GM23338 (cell line): ENCODE measurements at regions not wholly inside any gene's neighbourhood (a gene's known extent, or its start where the extent isn't known, plus 50 kb on each side); places are given as distances from the start of the nearest gene placed in this dataset.

Source experiments
- ATAC-seq: fragments of 200-7000 bp; cut with Tn5 transposase; 3 replicates; pipeline ENCODE4 v1.9.1; 2020
- DNase-seq: peaks from one replicate; pipeline ENCODE4 v3.0.0-alpha.2; 2015; ENCODE audit warnings: low spot score
- H2AFZ ChIP-seq: fragments of 200-600 bp; sonication (generic); 2 replicates; pipeline ENCODE4 v1.8.0; 2016; ENCODE audit warnings: antibody characterized with exemption, mild to moderate bottlenecking, moderate library complexity
- H3F3A ChIP-seq: fragments of 200-600 bp; sonication (generic); replicated peaks from 2 replicates; pipeline ENCODE4 v1.8.0; 2017; ENCODE audit warnings: antibody characterized with exemption, mixed run types, low read depth
- H3K27ac ChIP-seq: fragments of 200-600 bp; sonication (generic); 2 replicates; pipeline ENCODE4 v1.6.1; 2016; ENCODE audit warnings: low read depth
- H3K27me3 ChIP-seq: fragments of 200-600 bp; sonication (generic); 2 replicates; pipeline ENCODE4 v1.8.0; 2016; ENCODE audit warnings: mild to moderate bottlenecking, mixed run types, moderate library complexity; ENCODE audit not compliant: insufficient read depth
- H3K36me3 ChIP-seq: fragments of 200-600 bp; sonication (generic); 2 replicates; pipeline ENCODE4 v1.8.0; 2016; ENCODE audit warnings: mild to moderate bottlenecking; ENCODE audit not compliant: insufficient read depth
- H3K4me1 ChIP-seq: fragments of 200-600 bp; sonication (generic); 2 replicates; pipeline ENCODE4 v1.8.0; 2016; ENCODE audit warnings: mild to moderate bottlenecking, moderate library complexity; ENCODE audit not compliant: insufficient read depth
- H3K4me2 ChIP-seq: fragments of 200-600 bp; sonication (generic); 2 replicates; pipeline ENCODE4 v1.7.1; 2017; ENCODE audit warnings: mixed run types
- H3K4me3 ChIP-seq: fragments of 200-600 bp; sonication (generic); 2 replicates; pipeline ENCODE4 v1.6.1; 2016; ENCODE audit warnings: mixed run types
- H3K79me2 ChIP-seq: fragments of 200-600 bp; sonication (generic); replicated peaks from 2 replicates; pipeline ENCODE4 v1.8.0; 2017; ENCODE audit warnings: mild to moderate bottlenecking; ENCODE audit not compliant: insufficient read depth
- H3K9me2 ChIP-seq: fragments of 200-600 bp; sonication (generic); 2 replicates; pipeline ENCODE4 v1.8.0; 2017; ENCODE audit not compliant: insufficient read depth
- H4K20me1 ChIP-seq: fragments of 200-600 bp; sonication (generic); replicated peaks from 2 replicates; pipeline ENCODE4 v1.8.0; 2017; ENCODE audit warnings: mild to moderate bottlenecking; ENCODE audit not compliant: insufficient read depth
- H3K27ac Mint-ChIP-seq: 2 replicates; pipeline ENCODE4 v1.8.0; 2020; ENCODE audit warnings: inconsistent platforms, mild to moderate bottlenecking, moderate library complexity, mixed read lengths
- H3K27me3 Mint-ChIP-seq: 3 replicates; pipeline ENCODE4 v1.8.0; 2022; ENCODE audit warnings: low read depth, mild to moderate bottlenecking, moderate library complexity, mixed read lengths, inconsistent platforms; ENCODE audit not compliant: insufficient read depth, poor library complexity
- H3K36me3 Mint-ChIP-seq: 3 replicates; pipeline ENCODE4 v1.8.0; 2021; ENCODE audit warnings: low read depth, mild to moderate bottlenecking, inconsistent platforms, moderate library complexity, mixed read lengths
- H3K4me1 Mint-ChIP-seq: 3 replicates; pipeline ENCODE4 v1.8.0; 2020; ENCODE audit warnings: mild to moderate bottlenecking, inconsistent platforms, mixed read lengths
- H3K4me3 Mint-ChIP-seq: 3 replicates; pipeline ENCODE4 v1.8.0; 2021; ENCODE audit warnings: moderate library complexity, mild to moderate bottlenecking, inconsistent platforms, mixed read lengths
- H3K9me3 Mint-ChIP-seq: 3 replicates; pipeline ENCODE4 v1.8.0; 2020; ENCODE audit warnings: moderate library complexity, mild to moderate bottlenecking, inconsistent platforms, mixed read lengths
- CREB1 ChIP-seq: fragments of 250-450 bp; sonication (Bioruptor Pico); IDR thresholded peaks from 2 replicates; pipeline ENCODE4 v1.5.0; 2020; ENCODE audit warnings: low read depth, mild to moderate bottlenecking, moderate library complexity
- EZH2phosphoT487 ChIP-seq: fragments of 200-600 bp; sonication (generic); IDR thresholded peaks from one replicate; pipeline ENCODE4 v1.8.1; 2018; ENCODE audit warnings: antibody characterized with exemption; ENCODE audit not compliant: unreplicated experiment
- JUNB ChIP-seq: IDR thresholded peaks from one replicate; pipeline ENCODE4 v1.6.1; 2016; ENCODE audit warnings: antibody characterized with exemption; ENCODE audit not compliant: unreplicated experiment
- NANOG ChIP-seq: IDR thresholded peaks from 2 replicates; pipeline ENCODE4 v1.6.1; 2016; ENCODE audit warnings: antibody characterized with exemption, borderline replicate concordance
- STAT1 ChIP-seq: IDR thresholded peaks from one replicate; pipeline ENCODE4 v1.6.1; 2016; ENCODE audit warnings: antibody characterized with exemption; ENCODE audit not compliant: unreplicated experiment
- ZNF114 ChIP-seq: fragments of 250-450 bp; sonication (Bioruptor Pico); IDR thresholded peaks from 2 replicates; pipeline ENCODE4 v1.5.0; 2020; ENCODE audit warnings: mild to moderate bottlenecking, moderate library complexity
- ZNF331 ChIP-seq: fragments of 250-450 bp; sonication (Bioruptor Pico); IDR thresholded peaks from 2 replicates; pipeline ENCODE4 v1.5.0; 2020; ENCODE audit warnings: low read depth, mild to moderate bottlenecking, moderate library complexity
- TF ChIP-seq, protein P1 (sequence below), 2 experiments: fragments of 200-600 bp in 1 of 2; sonication (generic) in 1 of 2; conservative IDR thresholded peaks; 2 replicates each; pipeline versions ENCODE4 v1.5.1 to v1.6.1; 2016 to 2017; ENCODE audit warnings: antibody characterized with exemption in 2 of 2, low read depth in 2 of 2, mild to moderate bottlenecking in 2 of 2, moderate library complexity in 1 of 2
- TF ChIP-seq, protein P2 (sequence below): IDR thresholded peaks from 2 replicates; pipeline ENCODE4 v1.6.1; 2016; ENCODE audit warnings: antibody characterized with exemption
- TF ChIP-seq, protein P3 (sequence below): fragments of 250-450 bp; sonication (Bioruptor Pico); IDR thresholded peaks from 2 replicates; pipeline ENCODE4 v1.5.0; 2020; ENCODE audit warnings: mild to moderate bottlenecking, moderate library complexity

DNA sequence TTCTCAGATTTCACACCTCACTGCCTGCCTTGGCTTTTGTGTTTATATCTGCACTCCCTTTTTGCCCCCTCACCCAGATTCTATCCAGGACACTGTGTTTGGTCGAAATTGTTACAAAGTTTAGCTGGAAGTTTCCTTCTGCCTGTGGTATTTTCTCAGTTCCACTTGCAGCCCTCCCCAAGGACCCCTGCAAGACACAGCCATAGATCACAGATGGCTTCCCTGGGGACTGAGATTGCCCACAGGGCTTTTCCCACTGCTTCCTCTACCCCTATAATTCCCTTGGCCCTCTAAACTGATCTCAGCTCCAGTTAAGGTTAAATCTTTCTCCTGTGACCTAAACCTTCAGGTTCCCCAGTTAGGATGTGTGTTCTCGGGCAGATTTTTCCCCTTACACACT is 146.1 kb upstream of the C11orf87 start:
- no peaks in the 10 kb centered on the region for H3K27me3 ChIP-seq
- no peak overlapping the region for H3K27ac Mint-ChIP-seq
- no peaks in the 10 kb centered on the region for H3K4me1 ChIP-seq
- H3K4me2 ChIP-seq, result no peak overlapping the region
- no peaks in the 10 kb centered on the region for H3K27me3 Mint-ChIP-seq
- H3K27ac ChIP-seq, result no peak overlapping the region
- TF ChIP-seq STAT1, result no peak
- TF ChIP-seq, protein P1, sequence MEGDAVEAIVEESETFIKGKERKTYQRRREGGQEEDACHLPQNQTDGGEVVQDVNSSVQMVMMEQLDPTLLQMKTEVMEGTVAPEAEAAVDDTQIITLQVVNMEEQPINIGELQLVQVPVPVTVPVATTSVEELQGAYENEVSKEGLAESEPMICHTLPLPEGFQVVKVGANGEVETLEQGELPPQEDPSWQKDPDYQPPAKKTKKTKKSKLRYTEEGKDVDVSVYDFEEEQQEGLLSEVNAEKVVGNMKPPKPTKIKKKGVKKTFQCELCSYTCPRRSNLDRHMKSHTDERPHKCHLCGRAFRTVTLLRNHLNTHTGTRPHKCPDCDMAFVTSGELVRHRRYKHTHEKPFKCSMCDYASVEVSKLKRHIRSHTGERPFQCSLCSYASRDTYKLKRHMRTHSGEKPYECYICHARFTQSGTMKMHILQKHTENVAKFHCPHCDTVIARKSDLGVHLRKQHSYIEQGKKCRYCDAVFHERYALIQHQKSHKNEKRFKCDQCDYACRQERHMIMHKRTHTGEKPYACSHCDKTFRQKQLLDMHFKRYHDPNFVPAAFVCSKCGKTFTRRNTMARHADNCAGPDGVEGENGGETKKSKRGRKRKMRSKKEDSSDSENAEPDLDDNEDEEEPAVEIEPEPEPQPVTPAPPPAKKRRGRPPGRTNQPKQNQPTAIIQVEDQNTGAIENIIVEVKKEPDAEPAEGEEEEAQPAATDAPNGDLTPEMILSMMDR (conservative IDR thresholded peaks at IDR 0.05; ENCODE audit: low read depth in 2 of 2), result no peak
- TF ChIP-seq NANOG, result no peak
- no peak for TF ChIP-seq ZNF114 (CRISPR knock-in tag)
- TF ChIP-seq, protein P2, sequence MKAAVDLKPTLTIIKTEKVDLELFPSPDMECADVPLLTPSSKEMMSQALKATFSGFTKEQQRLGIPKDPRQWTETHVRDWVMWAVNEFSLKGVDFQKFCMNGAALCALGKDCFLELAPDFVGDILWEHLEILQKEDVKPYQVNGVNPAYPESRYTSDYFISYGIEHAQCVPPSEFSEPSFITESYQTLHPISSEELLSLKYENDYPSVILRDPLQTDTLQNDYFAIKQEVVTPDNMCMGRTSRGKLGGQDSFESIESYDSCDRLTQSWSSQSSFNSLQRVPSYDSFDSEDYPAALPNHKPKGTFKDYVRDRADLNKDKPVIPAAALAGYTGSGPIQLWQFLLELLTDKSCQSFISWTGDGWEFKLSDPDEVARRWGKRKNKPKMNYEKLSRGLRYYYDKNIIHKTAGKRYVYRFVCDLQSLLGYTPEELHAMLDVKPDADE, result no peak
- TF ChIP-seq JUNB, result no peak
- no peak for TF ChIP-seq EZH2phosphoT487
- TF ChIP-seq, protein P3, sequence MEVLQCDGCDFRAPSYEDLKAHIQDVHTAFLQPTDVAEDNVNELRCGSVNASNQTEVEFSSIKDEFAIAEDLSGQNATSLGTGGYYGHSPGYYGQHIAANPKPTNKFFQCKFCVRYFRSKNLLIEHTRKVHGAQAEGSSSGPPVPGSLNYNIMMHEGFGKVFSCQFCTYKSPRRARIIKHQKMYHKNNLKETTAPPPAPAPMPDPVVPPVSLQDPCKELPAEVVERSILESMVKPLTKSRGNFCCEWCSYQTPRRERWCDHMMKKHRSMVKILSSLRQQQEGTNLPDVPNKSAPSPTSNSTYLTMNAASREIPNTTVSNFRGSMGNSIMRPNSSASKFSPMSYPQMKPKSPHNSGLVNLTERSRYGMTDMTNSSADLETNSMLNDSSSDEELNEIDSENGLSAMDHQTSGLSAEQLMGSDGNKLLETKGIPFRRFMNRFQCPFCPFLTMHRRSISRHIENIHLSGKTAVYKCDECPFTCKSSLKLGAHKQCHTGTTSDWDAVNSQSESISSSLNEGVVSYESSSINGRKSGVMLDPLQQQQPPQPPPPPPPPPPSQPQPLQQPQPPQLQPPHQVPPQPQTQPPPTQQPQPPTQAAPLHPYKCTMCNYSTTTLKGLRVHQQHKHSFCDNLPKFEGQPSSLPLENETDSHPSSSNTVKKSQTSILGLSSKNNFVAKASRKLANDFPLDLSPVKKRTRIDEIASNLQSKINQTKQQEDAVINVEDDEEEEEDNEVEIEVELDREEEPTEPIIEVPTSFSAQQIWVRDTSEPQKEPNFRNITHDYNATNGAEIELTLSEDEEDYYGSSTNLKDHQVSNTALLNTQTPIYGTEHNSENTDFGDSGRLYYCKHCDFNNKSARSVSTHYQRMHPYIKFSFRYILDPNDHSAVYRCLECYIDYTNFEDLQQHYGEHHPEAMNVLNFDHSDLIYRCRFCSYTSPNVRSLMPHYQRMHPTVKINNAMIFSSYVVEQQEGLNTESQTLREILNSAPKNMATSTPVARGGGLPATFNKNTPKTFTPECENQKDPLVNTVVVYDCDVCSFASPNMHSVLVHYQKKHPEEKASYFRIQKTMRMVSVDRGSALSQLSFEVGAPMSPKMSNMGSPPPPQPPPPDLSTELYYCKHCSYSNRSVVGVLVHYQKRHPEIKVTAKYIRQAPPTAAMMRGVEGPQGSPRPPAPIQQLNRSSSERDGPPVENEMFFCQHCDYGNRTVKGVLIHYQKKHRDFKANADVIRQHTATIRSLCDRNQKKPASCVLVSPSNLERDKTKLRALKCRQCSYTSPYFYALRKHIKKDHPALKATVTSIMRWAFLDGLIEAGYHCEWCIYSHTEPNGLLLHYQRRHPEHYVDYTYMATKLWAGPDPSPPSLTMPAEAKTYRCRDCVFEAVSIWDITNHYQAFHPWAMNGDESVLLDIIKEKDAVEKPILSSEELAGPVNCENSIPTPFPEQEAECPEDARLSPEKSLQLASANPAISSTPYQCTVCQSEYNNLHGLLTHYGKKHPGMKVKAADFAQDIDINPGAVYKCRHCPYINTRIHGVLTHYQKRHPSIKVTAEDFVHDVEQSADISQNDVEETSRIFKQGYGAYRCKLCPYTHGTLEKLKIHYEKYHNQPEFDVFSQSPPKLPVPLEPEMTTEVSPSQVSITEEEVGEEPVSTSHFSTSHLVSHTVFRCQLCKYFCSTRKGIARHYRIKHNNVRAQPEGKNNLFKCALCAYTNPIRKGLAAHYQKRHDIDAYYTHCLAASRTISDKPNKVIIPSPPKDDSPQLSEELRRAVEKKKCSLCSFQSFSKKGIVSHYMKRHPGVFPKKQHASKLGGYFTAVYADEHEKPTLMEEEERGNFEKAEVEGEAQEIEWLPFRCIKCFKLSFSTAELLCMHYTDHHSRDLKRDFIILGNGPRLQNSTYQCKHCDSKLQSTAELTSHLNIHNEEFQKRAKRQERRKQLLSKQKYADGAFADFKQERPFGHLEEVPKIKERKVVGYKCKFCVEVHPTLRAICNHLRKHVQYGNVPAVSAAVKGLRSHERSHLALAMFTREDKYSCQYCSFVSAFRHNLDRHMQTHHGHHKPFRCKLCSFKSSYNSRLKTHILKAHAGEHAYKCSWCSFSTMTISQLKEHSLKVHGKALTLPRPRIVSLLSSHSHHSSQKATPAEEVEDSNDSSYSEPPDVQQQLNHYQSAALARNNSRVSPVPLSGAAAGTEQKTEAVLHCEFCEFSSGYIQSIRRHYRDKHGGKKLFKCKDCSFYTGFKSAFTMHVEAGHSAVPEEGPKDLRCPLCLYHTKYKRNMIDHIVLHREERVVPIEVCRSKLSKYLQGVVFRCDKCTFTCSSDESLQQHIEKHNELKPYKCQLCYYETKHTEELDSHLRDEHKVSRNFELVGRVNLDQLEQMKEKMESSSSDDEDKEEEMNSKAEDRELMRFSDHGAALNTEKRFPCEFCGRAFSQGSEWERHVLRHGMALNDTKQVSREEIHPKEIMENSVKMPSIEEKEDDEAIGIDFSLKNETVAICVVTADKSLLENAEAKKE (CRISPR knock-in tag), result no peak
- no peak for TF ChIP-seq CREB1 (CRISPR knock-in tag)
- no peak for TF ChIP-seq ZNF331 (CRISPR knock-in tag)
- DNase-seq, result no peak
- no peaks in the 10 kb centered on the region for H3F3A ChIP-seq
- H3K9me2 ChIP-seq, result peaks cover 6% of the 10 kb centered on the region; the same call in 1 of the 2 replicates
- no peaks in the 10 kb centered on the region for H4K20me1 ChIP-seq
- no peaks in the 10 kb centered on the region for H3K79me2 ChIP-seq
- peak overlapping the region; percentile 83 for H2AFZ ChIP-seq
- H3K4me1 Mint-ChIP-seq, result peaks cover 4% of the 10 kb centered on the region; the same call in 1 of the 3 replicates
- no peak overlapping the region for H3K4me3 Mint-ChIP-seq
- H3K36me3 Mint-ChIP-seq, result peaks cover 6% of the 10 kb centered on the region; the same call in 1 of the 3 replicates
- H3K9me3 Mint-ChIP-seq, result peaks cover 15% of the 10 kb centered on the region; the same call in 2 of the 3 replicates
- H3K36me3 ChIP-seq, result no peaks in the 10 kb centered on the region
- H3K4me3 ChIP-seq, result no peak overlapping the region
- ATAC-seq, result no peak
